Stimulated activated CD4-positive, alpha-beta T cell treated with anti-CD3 and anti-CD28 coated beads, Interleukin-1b, Interleukin-23, amount 100 ng/mL, for 48 hours (primary cell): ENCODE measurements at regions not wholly inside any gene's neighbourhood (a gene's known extent, or its start where the extent isn't known, plus 50 kb on each side); places are given as distances from the start of the nearest gene placed in this dataset.

Experiments
- DNase-seq: peaks from one replicate; pipeline ENCODE4 v3.0.0-alpha.2; 2020

DNA sequence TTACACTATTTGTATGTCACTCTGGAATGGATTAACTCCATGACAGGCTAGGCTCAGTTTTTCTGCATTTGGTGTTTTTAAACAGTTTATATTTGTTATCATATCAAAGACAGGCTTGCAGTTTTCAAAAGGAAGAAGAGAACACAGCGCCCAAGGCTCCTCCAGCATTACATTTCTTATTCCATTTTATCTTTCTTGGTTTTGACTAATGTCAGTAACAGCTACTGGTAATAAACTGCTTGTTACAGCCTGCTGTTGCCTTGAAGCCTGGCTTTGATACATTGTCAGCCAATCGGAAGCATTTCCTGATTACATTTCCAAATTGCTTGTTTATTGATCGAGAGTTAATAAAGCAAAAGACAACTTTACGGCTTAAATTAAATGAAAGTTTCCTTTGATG, 166.0 kb upstream of the MDFIC start:
- DNase-seq, result no peak

DNA sequence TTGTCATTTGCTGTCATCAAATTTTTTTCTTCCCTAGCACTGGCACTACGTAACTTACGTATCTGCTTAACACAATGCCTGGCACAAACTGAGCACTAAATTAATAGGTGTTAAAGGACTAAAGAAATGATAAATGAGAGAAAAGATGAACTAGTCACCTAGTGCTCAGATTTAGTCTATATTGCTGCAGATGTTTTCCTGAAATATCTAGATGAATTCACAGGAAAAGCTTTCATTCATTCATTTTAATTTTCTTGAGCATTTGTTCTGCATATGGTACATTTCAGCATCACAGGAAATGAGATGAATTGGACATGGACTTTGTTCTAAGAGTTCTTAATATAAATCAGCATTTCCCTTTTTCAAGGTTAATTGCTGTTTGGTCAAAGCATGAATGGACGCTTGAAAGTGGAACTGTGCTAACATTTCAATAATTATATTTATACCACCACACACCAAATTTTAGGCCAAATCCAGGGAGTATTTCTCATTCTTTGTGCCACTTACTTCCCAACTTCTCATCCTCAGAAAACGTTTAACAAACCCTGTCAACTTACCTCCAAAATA, 163.2 kb upstream of the MDFIC start:
- DNase-seq, result no peak

DNA sequence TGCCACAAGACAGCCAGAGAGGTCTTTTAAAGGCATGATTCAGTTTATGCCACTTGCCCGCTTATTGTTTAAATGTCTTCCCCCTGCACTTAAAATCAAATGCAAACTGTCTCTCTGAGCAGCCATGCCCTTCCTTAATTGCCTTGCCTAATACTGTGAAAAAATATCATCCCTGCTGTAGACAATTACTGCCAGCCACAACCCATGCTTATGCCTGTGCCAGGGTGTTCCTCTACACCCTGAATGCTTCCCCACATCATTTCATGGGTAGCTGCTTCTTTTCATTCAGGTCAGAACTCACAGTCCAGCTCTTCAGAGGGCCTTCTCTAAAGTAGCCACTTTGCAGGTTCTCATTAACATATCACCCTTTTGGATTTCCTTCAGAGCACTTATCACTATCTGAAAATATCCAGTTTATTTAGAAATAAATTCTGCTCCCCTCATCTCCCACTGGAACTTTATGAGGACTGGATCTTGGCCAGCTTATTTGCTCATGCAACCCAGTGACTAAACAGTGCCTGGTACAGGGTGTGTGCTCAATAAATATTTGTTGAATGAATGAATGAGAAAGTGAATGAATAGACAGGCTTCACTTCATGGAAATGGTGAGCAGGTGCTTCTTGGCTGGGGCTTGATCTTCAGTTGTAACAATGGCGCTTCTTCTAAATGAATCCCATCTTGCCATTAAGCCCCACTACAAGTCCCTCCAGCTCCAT, 162.4 kb upstream of the MDFIC start:
- DNase-seq, result no peak

DNA sequence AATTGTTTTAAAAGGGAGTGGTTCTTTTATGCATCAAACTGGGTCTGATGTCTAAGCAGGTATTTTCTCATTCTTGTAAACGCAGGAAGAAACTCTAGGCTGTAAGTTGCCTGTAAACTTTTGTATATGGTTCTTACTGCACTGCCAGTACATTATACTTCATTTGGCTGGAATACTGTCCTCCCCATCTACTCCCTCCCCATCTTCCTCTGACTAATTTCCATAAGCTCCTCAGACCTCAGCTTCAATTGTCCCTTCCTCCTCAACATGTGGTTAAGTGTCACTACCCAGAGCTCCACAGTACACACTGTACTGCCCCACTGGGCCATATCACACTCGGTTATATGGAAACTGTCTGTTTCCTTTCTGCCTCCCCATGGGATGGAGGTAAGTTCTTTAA, 161.4 kb upstream of the MDFIC start:
- DNase-seq, result no peak

DNA sequence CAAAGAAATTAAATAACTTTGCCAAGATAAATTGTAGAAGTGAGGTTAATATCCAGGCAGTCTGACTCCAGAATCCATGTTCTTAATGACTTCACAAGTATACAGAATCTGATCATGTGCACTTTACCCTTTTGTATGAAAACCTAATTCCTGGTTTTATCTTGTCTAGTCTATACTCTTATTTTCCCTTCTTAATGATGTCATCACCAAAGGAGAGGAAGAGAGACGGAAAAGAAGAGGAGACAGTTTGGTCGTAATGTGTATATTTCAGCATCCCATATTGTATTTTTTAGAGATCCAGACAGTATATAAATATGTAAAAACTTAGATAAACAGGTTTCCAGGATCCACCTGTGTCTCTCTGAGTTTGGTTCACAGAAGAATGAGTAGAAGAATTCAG, 159.9 kb upstream of the MDFIC start:
- DNase-seq, result no peak

DNA sequence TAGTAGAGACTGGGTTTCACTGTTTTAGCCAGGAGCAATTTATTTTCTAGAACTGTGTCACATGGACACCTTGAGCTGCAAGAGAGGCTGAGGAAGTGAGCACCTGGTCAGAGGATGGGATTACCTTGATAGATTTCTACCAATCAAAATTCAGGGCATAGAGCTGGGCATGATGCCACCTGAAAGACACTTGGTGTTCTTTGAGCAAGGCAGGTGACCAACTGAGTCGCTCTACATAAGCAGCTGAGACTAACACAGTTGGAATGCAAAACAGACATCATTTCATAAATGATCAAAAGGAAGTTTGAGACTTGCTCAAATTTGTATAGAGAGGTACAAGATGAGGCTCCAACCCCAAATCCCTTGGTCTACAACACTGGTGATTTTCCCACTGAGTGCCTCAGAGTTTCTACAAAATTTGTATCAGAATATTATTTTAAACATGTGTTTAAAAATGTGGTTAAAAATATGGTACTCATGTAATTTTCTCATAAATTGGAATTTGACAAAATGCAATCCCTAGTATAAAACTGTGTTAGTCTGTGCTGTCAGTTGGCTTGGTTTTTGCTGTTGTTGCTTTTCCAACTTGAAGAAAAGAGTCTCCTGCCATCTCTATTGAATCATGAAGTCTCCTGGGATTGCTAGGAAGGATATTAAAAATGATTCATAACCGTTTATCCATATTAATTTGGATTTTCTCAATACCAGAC, 156.4 kb upstream of the MDFIC start:
- DNase-seq, result no peak

DNA sequence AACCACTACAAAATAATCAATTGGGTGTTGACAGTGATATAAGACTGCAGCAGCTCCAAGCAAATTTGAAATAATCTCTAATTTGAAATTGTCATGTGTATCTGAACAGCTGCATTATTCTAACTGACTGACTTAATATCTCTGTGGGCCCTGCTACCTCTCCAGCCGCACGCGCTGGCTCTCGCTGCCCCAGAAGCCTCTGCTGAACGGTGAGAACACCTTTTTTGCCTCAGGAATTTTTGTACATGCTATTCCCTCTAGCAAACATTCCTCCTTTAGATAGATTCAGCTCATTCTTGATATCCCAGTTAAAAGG, 155.9 kb upstream of the MDFIC start:
- DNase-seq, result no peak

DNA sequence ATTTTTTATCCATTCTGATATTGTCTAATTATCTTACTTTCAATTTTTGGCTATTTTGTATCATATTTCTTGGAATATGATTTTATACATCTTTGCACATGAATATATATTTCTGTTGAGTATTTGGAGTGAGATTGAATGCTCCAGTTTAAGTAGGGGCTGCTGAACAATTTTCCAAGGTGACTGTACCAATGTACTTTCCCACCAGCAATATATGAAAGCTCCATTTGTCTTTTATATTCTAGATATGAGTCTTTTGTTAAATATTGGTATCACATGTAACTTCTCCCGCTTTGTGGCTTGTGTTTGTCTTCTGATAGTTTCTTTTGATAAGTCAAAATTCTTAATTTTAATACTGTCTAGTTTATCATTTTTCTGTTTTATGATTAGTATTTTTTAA, 144.6 kb upstream of the MDFIC start:
- no peak for DNase-seq

DNA sequence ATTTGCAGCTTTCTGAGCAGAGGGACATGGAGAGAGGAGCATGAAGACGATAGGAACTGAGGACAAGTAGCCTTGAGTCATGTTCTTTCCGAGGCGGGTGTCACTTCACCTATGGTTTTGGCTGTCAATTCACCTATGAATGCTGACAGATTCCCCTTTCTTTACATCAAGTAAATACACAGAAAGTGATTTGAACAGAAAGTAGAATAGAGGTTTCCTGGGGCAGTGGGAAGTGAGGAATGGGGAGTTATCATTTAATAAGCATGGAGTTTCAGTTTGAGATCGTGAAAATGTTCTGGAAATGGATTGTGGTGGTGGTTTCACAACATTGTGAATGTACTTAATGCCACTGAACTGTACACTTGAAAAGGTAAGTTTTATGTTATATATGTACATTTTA, 138.4 kb upstream of the MDFIC start:
- DNase-seq, result no peak

DNA sequence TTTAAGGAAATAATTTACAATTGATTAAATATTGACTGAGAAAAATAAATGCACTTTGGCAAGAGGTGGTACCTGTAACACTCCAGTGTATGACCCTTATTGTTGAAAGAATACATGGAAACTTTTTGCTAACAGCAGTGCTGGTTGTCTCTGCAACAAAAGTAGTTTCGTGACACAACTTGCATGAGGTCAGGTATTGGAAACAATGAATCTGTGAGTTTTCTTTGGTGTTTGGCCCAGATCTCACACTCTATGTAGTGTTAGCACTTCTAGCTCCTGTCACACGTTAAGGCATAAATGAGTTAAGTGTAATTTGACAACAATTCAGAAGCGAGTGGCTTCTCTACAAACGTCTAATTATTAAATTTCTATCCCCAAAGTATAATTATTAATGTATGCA, 137.7 kb upstream of the MDFIC start:
- DNase-seq, result no peak

DNA sequence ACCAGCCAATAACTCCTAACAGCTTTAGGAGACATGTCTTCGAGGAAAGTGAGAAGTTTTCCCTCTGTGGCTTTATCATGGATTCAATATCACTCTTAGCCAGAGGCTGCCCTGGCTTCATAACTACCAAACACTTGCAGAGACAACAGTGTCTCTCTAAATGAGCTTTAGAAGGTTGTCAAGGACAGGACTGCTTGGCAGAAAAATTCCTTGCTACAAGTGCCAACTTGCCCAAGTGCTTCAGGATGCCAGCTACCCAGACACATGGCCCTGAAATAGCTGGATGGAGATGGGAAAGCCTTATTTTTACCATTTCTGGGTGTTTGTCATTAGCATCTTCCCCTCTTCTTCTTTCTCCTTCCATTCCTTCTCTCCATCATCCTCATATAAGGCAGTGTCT, 137.1 kb upstream of the MDFIC start:
- no peak for DNase-seq

DNA sequence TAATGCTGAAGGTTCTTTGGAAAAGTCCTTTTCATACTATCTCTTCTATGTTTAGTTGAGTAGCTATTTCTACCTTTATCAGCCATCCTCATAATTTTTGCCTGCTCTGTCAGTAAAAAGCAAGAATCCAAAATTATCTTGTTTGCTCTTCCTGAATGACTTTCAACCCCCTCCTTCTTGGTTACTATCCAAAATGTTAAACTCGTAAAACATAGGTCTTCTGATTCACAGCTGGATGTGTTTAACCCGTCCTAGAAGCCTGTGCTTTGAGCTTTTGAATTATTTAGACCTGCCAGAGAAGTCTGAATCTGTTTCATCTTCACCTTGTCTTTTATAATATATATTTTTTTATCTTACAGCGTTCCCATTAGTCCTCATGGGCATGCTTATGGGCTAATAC, 136.4 kb upstream of the MDFIC start:
- DNase-seq, result no peak

DNA sequence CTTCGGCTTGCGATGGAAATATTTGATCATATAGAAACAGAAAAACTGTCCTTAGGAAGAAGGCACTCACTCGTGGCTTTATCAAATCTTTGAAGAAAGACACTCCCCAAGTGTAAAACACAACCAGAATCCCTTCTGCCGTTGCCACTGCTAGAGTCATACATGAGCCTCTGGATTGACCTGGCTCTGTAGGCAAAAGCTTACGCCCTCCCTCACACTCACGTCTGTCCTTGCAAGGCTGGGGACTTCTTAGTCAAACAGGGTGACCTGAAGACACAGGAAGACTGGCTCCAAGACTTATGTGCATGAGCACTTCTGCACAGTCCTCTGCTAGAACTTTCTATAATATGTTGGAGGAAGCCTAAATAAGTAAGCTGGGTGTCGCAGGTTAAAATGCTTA, 135.4 kb upstream of the MDFIC start:
- no peak for DNase-seq

DNA sequence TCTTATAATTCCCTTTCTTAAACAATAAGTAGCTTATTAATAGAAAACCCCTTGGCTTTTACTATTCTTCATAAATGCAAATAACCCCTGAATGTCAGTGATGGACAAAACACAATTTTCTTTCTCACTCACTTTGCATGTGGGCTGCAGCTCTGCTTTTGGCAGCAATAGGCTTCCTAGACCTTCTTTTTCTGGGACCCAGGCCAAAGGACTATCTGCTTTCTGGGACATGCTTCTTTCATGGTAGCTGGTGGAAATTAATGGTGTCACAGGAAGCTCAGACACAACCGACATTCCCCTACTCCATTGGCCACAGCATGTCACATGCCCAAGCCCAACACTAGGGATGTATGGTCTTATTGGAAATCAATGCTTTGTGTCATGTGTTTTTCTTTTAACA, 134.3 kb upstream of the MDFIC start:
- DNase-seq, result no peak

DNA sequence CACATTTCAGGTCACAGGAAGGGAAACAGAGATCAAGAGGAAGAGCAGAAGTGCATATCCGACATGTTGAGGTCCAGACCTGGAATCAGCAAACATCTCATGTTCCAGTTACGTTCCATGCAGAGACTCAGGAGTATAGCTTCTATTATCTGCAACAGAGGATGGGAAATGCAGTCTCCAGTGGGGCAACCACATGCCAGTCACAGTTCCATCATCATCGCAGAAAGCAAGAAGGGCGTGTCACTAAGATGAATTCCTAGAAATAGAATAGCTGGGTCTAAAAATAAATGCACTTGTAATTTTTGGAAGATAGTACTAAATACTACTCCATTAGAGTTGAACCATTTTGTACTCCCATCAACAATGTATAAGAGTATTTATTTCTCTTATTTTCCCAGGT, 133.2 kb upstream of the MDFIC start:
- DNase-seq, result no peak

DNA sequence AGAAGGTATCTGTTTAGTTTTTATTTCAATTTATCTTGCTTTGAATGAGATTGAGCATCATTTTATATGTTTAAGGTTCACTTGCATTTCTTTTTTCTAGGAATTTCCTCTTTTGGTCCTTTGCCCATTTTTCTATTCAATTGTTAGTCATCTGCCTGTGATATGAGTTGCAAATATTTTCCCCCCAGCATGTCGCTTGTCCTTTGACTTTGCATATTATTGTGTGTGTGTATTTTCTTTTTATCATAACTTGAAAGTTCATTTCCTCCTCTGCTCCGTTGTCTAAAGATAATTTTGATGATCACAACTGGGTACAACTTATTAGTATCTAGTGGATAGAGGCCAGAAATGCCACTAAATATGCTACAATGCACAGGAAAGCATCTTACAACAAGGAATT, 132.7 kb upstream of the MDFIC start:
- no peak for DNase-seq

DNA sequence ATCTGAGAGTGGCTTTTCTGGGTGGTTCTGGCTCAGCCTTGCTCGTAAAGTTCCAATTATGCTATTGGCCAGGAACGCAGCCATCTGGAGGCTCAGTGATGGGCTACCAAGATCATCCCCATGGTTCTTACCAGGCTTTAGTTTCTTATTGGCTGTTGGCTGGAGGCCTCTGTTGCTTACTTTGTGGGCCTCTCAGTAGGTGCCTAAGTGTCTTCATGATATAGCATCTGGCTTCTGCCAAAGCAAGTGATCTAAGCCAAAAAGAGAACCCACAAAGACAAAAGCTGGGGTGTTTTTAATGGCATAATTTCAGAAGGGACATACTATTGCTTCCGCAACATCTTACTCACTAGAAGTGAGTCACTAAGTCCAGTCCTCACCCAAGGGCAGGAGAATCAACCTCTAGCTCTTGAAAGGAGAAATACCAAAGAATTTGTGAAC, 132.0 kb upstream of the MDFIC start:
- DNase-seq, result no peak

DNA sequence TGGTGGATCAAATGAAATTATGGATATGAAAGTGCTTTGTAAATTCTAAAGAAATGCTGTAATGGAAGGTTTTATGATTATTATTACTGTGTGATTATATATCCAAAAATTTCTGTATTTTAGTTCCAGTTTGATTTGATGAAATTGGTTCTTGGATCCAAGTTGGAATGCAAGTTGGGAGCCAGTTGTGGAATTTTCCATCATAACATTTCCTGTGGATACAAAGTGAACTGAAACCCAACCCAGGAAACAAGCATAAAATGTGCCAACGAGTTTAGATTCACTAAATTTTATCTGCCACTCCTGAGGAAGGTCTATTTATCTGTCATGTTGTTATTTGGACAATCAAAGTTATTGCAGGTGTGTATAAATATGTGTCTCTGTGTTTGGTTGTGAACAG, 131.4 kb upstream of the MDFIC start:
- DNase-seq, result no peak

DNA sequence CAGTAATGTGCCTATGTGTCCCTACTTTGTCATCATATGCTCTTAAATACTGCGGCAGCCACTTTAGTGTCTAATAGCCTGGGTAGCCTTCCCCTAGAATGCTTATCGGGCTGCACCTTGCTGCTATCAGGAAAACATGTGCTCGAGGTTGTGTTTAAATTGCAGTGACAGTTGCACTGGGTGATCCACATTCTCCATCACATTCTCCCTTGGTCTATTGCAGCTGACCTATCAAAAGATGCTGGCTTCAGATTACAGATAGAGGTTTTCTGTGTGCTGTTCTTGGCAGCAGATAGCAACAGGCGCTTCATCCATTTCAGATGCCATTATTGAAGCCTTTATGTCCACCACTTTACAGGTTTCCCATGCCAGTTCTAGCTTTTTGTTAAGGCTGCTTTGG, 130.1 kb upstream of the MDFIC start:
- no peak for DNase-seq

DNA sequence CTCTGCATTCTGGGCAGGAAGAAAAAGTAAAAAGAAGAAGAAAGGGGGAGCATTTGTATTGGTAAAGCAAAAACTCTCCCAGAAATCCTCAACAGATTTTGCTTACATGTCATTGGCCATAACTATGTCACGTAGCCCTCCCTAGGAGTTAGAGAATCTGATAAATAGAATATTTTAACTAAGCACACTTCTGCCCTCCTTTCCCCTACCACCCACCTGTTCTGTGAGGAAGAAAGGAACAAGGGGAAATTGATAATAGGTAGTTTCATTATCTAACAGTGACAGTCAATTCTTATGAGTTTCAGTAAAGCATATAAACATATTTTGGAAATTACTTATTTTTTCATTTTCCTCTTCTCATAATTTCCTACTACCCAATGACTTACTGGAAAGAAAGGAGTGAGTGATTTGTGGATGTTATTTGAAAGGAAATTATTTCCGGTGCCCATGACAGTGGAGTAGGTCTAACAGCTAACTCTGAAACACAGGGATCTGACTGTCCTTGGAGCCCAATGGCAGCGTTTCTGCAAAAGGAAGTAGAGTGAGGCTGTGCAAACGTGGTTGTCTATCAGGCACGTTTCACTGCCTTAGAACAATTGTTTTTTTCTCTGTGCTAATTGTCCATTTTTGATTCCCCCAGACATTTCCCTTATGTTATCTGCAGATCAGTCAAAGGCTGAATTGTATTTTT, 128.6 kb upstream of the MDFIC start:
- DNase-seq, result peak; percentile 39

DNA sequence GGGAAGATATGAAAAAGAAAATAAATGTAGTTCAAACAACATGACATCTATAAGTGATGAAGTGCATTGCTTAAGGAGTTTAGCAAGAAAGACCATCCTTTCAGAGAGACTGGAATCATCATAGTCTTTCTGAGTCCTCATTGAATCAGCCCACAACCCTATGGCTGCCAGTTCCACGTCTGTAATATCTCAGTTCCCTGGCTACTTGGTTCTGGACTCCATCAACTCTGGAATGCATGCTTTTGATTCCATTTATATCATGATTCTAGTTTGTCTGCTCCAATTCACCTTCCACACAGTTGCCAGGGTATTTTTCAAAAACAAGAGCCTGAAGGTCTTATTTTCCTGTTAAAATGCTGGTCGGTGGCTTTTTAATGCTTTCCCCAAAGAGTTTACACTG, 126.4 kb upstream of the MDFIC start:
- no peak for DNase-seq

DNA sequence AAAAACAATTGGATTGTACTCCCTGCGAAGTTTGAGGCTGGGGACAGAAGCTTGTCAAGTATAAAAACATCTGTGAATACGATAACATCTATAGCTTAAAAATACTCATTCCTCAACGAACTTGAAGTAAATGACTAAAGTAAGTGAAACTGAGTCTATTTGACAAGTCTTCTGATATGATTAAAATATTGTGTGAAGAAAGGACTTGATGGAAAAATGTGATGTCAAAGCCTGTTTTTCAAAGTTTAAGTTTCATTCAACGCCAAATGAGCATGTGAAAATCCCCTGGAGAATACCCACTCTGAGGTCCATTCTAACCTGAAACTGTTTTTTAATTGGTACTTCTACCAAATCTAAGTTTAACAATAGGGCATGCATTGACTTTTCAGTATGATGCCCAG, 122.3 kb upstream of the MDFIC start:
- peak; percentile 24 for DNase-seq

DNA sequence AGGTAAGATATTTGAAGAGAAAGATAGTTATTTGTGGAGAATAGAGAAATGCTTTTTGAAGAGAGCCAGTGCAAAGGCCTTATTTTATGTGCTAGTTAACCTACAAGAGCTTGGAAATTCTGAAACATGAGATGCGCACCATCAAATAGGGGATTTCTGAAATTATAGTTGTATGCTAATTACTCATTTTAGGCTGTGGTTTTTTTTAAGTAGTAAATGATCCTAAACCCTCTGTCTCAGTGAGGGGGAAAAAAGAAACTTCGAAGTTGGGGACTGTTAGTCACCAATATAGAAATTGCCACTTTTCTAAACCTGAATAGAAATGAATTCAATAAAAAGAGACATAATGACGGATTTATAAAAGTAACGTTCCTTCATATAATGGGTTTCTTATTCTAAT, 119.3 kb upstream of the MDFIC start:
- no peak for DNase-seq

DNA sequence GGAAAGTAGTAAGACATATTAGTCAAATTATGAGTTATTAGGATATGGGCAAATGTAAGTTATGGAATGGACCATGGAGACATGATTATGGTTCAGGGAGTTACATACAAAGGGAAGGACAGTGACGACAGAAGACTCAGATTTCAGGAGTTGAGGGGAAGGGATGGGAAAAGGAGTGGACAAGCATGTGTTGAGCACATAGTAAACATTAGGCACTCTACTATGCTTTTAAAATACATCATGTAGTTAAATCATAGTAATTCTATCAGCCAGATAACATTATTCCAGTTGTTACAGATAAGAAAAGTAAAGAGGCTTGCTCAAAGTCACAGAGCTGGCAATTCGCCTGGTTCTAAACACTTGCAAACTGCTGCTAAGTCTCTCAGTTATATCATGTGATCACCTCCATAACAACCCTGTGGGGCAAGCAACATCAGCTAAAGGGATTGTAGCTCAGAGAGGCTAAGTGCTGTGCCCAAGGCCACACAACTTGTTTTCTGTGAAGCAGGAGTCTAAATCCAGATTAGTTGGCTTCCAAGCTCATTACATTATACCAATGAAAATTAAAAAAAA, 115.2 kb upstream of the MDFIC start:
- DNase-seq, result no peak
